Uterus (tissue), 3 donors: ENCODE measurements at regions not wholly inside any gene's neighbourhood (a gene's known extent, or its start where the extent isn't known, plus 50 kb on each side); places are given as distances from the start of the nearest gene placed in this dataset.

ENCODE experiments used
- DNase-seq, 2 donors: peaks; one replicate each; pipeline ENCODE4 v3.0.0-alpha.2; 2019 to 2020
- H3K27ac ChIP-seq, 2 donors: fragments of 200-600 bp; sonication (generic); 1 replicate in 1 of 2; 2 replicates in 1 of 2; pipeline ENCODE4 v1.5.1; 2016 to 2018
- H3K27me3 ChIP-seq, 2 donors: fragments of 200-600 bp; sonication (generic); one replicate each; pipeline ENCODE4 v1.5.1; 2018 to 2019; ENCODE audit warnings: control low read depth in 1 of 2
- H3K36me3 ChIP-seq, 2 donors: fragments of 200-600 bp; sonication (generic); one replicate each; pipeline ENCODE4 v1.5.1; 2019; ENCODE audit warnings: control low read depth in 1 of 2
- H3K4me1 ChIP-seq, 2 donors: fragments of 200-600 bp; sonication (generic); one replicate each; pipeline ENCODE4 v1.5.1; 2018 to 2019; ENCODE audit warnings: control low read depth in 1 of 2
- H3K4me3 ChIP-seq, 2 donors: fragments of 200-600 bp; sonication (generic); 1 replicate in 1 of 2; 2 replicates in 1 of 2; pipeline ENCODE4 v1.5.1; 2018 to 2019; ENCODE audit warnings: mild to moderate bottlenecking in 1 of 2
- H3K9me3 ChIP-seq, 2 donors: fragments of 200-600 bp; sonication (generic); one replicate each; pipeline ENCODE4 v1.5.1; 2019; ENCODE audit warnings: control low read depth in 1 of 2
- POLR2A ChIP-seq, 2 donors: fragments of 450-650 bp; IDR thresholded peaks; one replicate each; pipeline ENCODE4 v1.6.1; 2016; ENCODE audit warnings: antibody characterized with exemption in 2 of 2, mild to moderate bottlenecking in 1 of 2, moderate library complexity in 1 of 2
- intact Hi-C: fragments of 100-400 bp; cut with DNase I; formaldehyde crosslinking; loops from one replicate; pipeline ENCODE4 v1.15.1; 2023; ENCODE audit warnings: low total_unique reads
- TF ChIP-seq, protein P1 (sequence below), 4 experiments: fragments of 200-600 bp in 2 of 4; fragments of 450-650 bp in 2 of 4; sonication (generic) in 2 of 4; IDR thresholded peaks; one replicate each; pipeline ENCODE4 v1.5.1; 2016 to 2019; ENCODE audit warnings: antibody characterized with exemption in 4 of 4, mild to moderate bottlenecking in 2 of 4, moderate library complexity in 1 of 4
- donor health status: DM: yes; HTN: yes; CAD: no.

DNA sequence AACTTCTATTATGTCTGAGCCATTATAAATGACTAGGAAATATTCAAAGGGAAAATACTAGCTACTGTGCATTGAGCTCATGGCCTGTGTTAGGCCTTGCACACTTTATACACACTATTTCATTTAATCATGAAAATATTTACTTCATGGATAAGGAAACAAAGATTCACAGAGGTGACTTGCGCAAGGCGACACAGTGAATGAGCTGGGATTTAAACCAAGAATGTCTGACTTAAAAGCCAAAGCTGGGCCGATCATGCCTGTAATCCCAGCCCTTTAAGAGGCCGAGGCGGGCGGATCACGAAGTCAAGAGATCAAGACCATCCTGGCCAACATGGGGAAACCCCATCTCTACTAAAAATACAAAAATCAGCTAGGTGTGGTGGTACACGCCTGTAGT is 231.5 kb downstream of the MIAT start:
- Histone ChIP-seq H3K4me1 (peaks cover 0 to 6% of the 10 kb centered on the region in 2 donors), H3K27ac (no peak overlapping the region), H3K27me3 (no peaks in the 10 kb centered on the region), H3K9me3 (no peaks in the 10 kb centered on the region), H3K36me3 (no peaks in the 10 kb centered on the region), H3K4me3 (no peak overlapping the region)
- TF ChIP-seq, protein P1, sequence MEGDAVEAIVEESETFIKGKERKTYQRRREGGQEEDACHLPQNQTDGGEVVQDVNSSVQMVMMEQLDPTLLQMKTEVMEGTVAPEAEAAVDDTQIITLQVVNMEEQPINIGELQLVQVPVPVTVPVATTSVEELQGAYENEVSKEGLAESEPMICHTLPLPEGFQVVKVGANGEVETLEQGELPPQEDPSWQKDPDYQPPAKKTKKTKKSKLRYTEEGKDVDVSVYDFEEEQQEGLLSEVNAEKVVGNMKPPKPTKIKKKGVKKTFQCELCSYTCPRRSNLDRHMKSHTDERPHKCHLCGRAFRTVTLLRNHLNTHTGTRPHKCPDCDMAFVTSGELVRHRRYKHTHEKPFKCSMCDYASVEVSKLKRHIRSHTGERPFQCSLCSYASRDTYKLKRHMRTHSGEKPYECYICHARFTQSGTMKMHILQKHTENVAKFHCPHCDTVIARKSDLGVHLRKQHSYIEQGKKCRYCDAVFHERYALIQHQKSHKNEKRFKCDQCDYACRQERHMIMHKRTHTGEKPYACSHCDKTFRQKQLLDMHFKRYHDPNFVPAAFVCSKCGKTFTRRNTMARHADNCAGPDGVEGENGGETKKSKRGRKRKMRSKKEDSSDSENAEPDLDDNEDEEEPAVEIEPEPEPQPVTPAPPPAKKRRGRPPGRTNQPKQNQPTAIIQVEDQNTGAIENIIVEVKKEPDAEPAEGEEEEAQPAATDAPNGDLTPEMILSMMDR (IDR thresholded peaks at IDR 0.05): no peak
- no peak for TF ChIP-seq POLR2A (IDR thresholded peaks at IDR 0.05)
- intact Hi-C loops: no loop called here
- DNase-seq: no peak

GRCh38 chr22:26889802-26890201 is 232.4 kb downstream of the MIAT start:
- H3K36me3 ChIP-seq: no peaks in the 10 kb centered on the region
- no peak overlapping the region for H3K4me3 ChIP-seq
- H3K4me1 ChIP-seq: peaks cover 0 to 6% of the 10 kb centered on the region in 2 donors
- no peak overlapping the region for H3K27ac ChIP-seq
- no peaks in the 10 kb centered on the region for H3K27me3 ChIP-seq
- TF ChIP-seq, protein P1 (IDR thresholded peaks at IDR 0.05): no peak
- no peak for TF ChIP-seq POLR2A (IDR thresholded peaks at IDR 0.05)
- no peaks in the 10 kb centered on the region for H3K9me3 ChIP-seq
- intact Hi-C loops: no loop called here
- no peak for DNase-seq

DNA sequence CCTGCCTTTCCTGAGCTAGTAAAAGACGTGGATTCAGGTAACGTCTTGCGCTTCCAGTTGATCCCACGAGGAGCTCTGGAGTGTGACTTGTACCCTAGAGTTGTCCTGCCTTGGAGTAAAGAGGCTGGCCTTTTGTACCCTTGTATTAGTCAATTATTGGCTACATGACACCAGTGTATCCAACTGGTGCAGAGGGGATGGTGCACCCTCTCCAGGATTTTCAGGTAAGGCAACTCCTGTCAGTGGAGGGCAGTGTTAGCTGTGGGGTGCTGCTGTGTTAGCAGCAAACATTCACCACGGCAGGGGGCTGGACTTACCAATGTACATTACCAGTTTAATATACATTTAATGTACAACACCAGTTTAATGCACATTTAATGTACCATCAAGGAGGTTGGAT is 233.5 kb downstream of the MIAT start:
- no peak for TF ChIP-seq POLR2A (IDR thresholded peaks at IDR 0.05)
- TF ChIP-seq, protein P1 (IDR thresholded peaks at IDR 0.05): no peak
- no peaks in the 10 kb centered on the region for H3K36me3 ChIP-seq
- H3K4me3 ChIP-seq: no peak overlapping the region
- intact Hi-C loops: no loop called here
- no peaks in the 10 kb centered on the region for H3K9me3 ChIP-seq
- peaks cover 0 to 6% of the 10 kb centered on the region in 2 donors for H3K4me1 ChIP-seq
- H3K27me3 ChIP-seq: no peaks in the 10 kb centered on the region
- DNase-seq: no peak
- no peak overlapping the region for H3K27ac ChIP-seq

GRCh38 chr22:26891429-26891828 is 234.0 kb downstream of the MIAT start:
- Histone ChIP-seq H3K9me3 (no peaks in the 10 kb centered on the region), H3K27ac (no peak overlapping the region), H3K4me1 (peaks cover 0 to 6% of the 10 kb centered on the region in 2 donors), H3K36me3 (no peaks in the 10 kb centered on the region), H3K4me3 (no peak overlapping the region), H3K27me3 (no peaks in the 10 kb centered on the region)
- DNase-seq: no peak
- intact Hi-C loops: no loop called here
- no peak for TF ChIP-seq POLR2A (IDR thresholded peaks at IDR 0.05)
- TF ChIP-seq, protein P1 (IDR thresholded peaks at IDR 0.05): no peak

- H3K4me3 ChIP-seq: no peak overlapping the region
- no peaks in the 10 kb centered on the region for H3K9me3 ChIP-seq
- TF ChIP-seq POLR2A (IDR thresholded peaks at IDR 0.05): no peak
- TF ChIP-seq, protein P1 (IDR thresholded peaks at IDR 0.05): no peak
- intact Hi-C loops: no loop called here
- H3K36me3 ChIP-seq: no peaks in the 10 kb centered on the region
- no peak for DNase-seq
- H3K4me1 ChIP-seq: peaks cover 0 to 2% of the 10 kb centered on the region in 2 donors
- H3K27me3 ChIP-seq: no peaks in the 10 kb centered on the region
- no peak overlapping the region for H3K27ac ChIP-seq
Measured at GRCh38 chr22:26892166-26893041, 235.0 kb downstream of the MIAT start.
